Heart left ventricle (tissue), 13 donors: ENCODE measurements at regions not wholly inside any gene's neighbourhood (a gene's known extent, or its start where the extent isn't known, plus 50 kb on each side); places are given as distances from the start of the nearest gene placed in this dataset.

Experiments
- POLR2A ChIP-seq, 2 donors: fragments of 450-650 bp; IDR thresholded peaks; one replicate each; pipeline ENCODE4 v1.6.1; 2017; ENCODE audit warnings: antibody characterized with exemption in 2 of 2, mild to moderate bottlenecking in 2 of 2, moderate library complexity in 2 of 2
- TF ChIP-seq, protein P1 (sequence below), 12 donors: fragments of 200-600 bp; sonication (generic) in 4 of 12; IDR thresholded peaks; one replicate each; pipeline versions ENCODE4 v1.5.0 to v1.8.0; 2018 to 2022; ENCODE audit warnings: antibody characterized with exemption in 12 of 12, mild to moderate bottlenecking in 5 of 12
- donor health status: ischemic (EF 13 %, LVEDD 7.1; RV severe dilation, severe dysfunction).
- donor health status: DM: no; HTN: yes; CAD: no.
- donor health status: DM: no; HTN: no; CAD: no.
- donor health status: ischemic (EF 25% LVEDD 6.9; RV normal size, moderate dysfunction).
- donor health status: ischemic (EF 25% LVEDD 5.7; RV mildly dilated, moderate dysfunction).
- donor health status: ischemic (EF 35%, LVEDD 5.7; RV mildly dilated, moderate dysfunction).
- donor health status: nonischemic (EF 11% LVEDD 7.7; RV severe dilation, severe dysfunction).
- donor health status: DM: yes; HTN: yes; CAD: no.
- donor health status: PGD.
- donor health status: ischemic (EF 29% LVEDD 5.4; RV normal size, mild dysfunction).
- donor health status: nonischemic (EF 23%, LVEDD 6.1; RV moderate dilation, normal function).

DNA sequence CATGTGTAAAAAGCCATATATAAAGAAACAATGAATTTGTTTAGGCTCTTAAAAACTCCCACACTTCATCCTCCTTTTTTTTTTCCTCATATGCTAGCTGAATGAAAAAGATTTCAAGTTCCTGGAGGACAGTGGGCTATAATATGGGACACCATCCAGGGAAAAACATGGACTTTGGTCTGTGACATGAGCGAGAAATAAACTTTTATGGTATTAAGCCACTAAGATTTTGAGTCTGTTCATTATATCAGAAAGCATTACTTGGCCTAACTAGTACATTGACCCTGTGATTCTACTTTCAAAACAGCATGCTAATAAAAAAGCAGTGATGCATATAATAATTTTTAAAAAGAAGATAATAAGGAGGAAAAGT, 392.3 kb upstream of the CAMK1G start:
- TF ChIP-seq, protein P1, sequence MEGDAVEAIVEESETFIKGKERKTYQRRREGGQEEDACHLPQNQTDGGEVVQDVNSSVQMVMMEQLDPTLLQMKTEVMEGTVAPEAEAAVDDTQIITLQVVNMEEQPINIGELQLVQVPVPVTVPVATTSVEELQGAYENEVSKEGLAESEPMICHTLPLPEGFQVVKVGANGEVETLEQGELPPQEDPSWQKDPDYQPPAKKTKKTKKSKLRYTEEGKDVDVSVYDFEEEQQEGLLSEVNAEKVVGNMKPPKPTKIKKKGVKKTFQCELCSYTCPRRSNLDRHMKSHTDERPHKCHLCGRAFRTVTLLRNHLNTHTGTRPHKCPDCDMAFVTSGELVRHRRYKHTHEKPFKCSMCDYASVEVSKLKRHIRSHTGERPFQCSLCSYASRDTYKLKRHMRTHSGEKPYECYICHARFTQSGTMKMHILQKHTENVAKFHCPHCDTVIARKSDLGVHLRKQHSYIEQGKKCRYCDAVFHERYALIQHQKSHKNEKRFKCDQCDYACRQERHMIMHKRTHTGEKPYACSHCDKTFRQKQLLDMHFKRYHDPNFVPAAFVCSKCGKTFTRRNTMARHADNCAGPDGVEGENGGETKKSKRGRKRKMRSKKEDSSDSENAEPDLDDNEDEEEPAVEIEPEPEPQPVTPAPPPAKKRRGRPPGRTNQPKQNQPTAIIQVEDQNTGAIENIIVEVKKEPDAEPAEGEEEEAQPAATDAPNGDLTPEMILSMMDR (IDR thresholded peaks at IDR 0.05): no peak
- no peak for TF ChIP-seq POLR2A (IDR thresholded peaks at IDR 0.05)
